ENCODE measurements at regions not wholly inside any gene's neighbourhood (a gene's known extent, or its start where the extent isn't known, plus 50 kb on each side); places are given as distances from the start of the nearest gene placed in this dataset.

DNA sequence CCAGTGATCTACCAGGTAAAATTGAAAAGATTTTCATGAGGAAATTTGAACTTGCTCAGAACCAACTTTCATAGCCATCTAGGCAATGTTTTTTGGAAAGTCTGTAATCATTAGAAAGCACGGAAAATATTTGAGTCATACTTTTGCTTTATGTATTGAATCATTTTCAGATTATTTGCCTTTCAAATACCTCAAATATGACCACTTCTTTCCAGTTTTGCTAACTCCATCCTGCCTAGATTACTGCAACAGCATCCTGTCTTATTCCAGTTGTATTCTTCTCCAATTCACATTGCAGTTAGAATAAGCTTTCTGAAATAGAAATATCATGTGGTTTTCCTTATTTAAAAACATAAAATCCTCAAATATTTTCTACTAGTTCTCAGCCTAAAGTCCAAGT, 239.8 kb upstream of the FAR2 start:
- peaks cover 53% of the 10 kb centered on the region for H3K9me3 Mint-ChIP-seq (ENCODE audit: unreplicated experiment)
- no peak for DNase-seq (ENCODE audit: extremely low spot score, unreplicated experiment)
- H3K27me3 Mint-ChIP-seq (ENCODE audit: unreplicated experiment) = no peaks in the 10 kb centered on the region
- peak overlapping the region; percentile 72 for H3K27ac Mint-ChIP-seq (ENCODE audit: unreplicated experiment)
- no peak overlapping the region for H3K4me3 Mint-ChIP-seq (ENCODE audit: unreplicated experiment)
- peaks cover 7% of the 10 kb centered on the region for H3K4me1 Mint-ChIP-seq (ENCODE audit: unreplicated experiment)
- peaks cover 8% of the 10 kb centered on the region for H3K36me3 Mint-ChIP-seq (ENCODE audit: unreplicated experiment)
- TF ChIP-seq, protein P1, sequence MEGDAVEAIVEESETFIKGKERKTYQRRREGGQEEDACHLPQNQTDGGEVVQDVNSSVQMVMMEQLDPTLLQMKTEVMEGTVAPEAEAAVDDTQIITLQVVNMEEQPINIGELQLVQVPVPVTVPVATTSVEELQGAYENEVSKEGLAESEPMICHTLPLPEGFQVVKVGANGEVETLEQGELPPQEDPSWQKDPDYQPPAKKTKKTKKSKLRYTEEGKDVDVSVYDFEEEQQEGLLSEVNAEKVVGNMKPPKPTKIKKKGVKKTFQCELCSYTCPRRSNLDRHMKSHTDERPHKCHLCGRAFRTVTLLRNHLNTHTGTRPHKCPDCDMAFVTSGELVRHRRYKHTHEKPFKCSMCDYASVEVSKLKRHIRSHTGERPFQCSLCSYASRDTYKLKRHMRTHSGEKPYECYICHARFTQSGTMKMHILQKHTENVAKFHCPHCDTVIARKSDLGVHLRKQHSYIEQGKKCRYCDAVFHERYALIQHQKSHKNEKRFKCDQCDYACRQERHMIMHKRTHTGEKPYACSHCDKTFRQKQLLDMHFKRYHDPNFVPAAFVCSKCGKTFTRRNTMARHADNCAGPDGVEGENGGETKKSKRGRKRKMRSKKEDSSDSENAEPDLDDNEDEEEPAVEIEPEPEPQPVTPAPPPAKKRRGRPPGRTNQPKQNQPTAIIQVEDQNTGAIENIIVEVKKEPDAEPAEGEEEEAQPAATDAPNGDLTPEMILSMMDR (IDR thresholded peaks at IDR 0.05) = no peak

GRCh38 chr12:28925719-28926376, 223.2 kb upstream of the FAR2 start:
- TF ChIP-seq, protein P1 (IDR thresholded peaks at IDR 0.05) = no peak
- Mint-ChIP-seq H3K36me3 (ENCODE audit: unreplicated experiment) (no peaks in the 10 kb centered on the region), H3K27me3 (ENCODE audit: unreplicated experiment) (no peaks in the 10 kb centered on the region), H3K4me1 (ENCODE audit: unreplicated experiment) (peaks cover 1% of the 10 kb centered on the region), H3K9me3 (ENCODE audit: unreplicated experiment) (peaks cover 21% of the 10 kb centered on the region), H3K27ac (ENCODE audit: unreplicated experiment) (no peak overlapping the region), H3K4me3 (ENCODE audit: unreplicated experiment) (no peak overlapping the region)
- DNase-seq (ENCODE audit: extremely low spot score, unreplicated experiment) = no peak

GRCh38 chr12:28930704-28931103, 218.4 kb upstream of the FAR2 start:
- H3K36me3 Mint-ChIP-seq (ENCODE audit: unreplicated experiment) = no peaks in the 10 kb centered on the region
- H3K27me3 Mint-ChIP-seq (ENCODE audit: unreplicated experiment) = no peaks in the 10 kb centered on the region
- H3K9me3 Mint-ChIP-seq (ENCODE audit: unreplicated experiment) = no peaks in the 10 kb centered on the region
- peaks cover 6% of the 10 kb centered on the region for H3K4me1 Mint-ChIP-seq (ENCODE audit: unreplicated experiment)
- no peak overlapping the region for H3K4me3 Mint-ChIP-seq (ENCODE audit: unreplicated experiment)
- H3K27ac Mint-ChIP-seq (ENCODE audit: unreplicated experiment) = no peak overlapping the region
- TF ChIP-seq, protein P1 (IDR thresholded peaks at IDR 0.05) = no peak
- no peak for DNase-seq (ENCODE audit: extremely low spot score, unreplicated experiment)

GRCh38 chr12:28933176-28933575, 215.9 kb upstream of the FAR2 start:
- Mint-ChIP-seq H3K36me3 (ENCODE audit: unreplicated experiment) (no peaks in the 10 kb centered on the region), H3K27ac (ENCODE audit: unreplicated experiment) (no peak overlapping the region), H3K4me3 (ENCODE audit: unreplicated experiment) (no peak overlapping the region), H3K9me3 (ENCODE audit: unreplicated experiment) (no peaks in the 10 kb centered on the region), H3K27me3 (ENCODE audit: unreplicated experiment) (no peaks in the 10 kb centered on the region), H3K4me1 (ENCODE audit: unreplicated experiment) (peaks cover 14% of the 10 kb centered on the region)
- TF ChIP-seq, protein P1 (IDR thresholded peaks at IDR 0.05) = no peak
- DNase-seq (ENCODE audit: extremely low spot score, unreplicated experiment) = no peak

GRCh38 chr12:28933864-28934527, 215.1 kb upstream of the FAR2 start:
- H3K36me3 Mint-ChIP-seq (ENCODE audit: unreplicated experiment) = no peaks in the 10 kb centered on the region
- H3K4me3 Mint-ChIP-seq (ENCODE audit: unreplicated experiment) = no peak overlapping the region
- TF ChIP-seq, protein P1 (IDR thresholded peaks at IDR 0.05) = no peak
- peaks cover 22% of the 10 kb centered on the region for H3K4me1 Mint-ChIP-seq (ENCODE audit: unreplicated experiment)
- H3K27ac Mint-ChIP-seq (ENCODE audit: unreplicated experiment) = no peak overlapping the region
- no peak for DNase-seq (ENCODE audit: extremely low spot score, unreplicated experiment)
- H3K27me3 Mint-ChIP-seq (ENCODE audit: unreplicated experiment) = no peaks in the 10 kb centered on the region
- H3K9me3 Mint-ChIP-seq (ENCODE audit: unreplicated experiment) = no peaks in the 10 kb centered on the region

All from osteocyte (in vitro differentiated cells).